GM12873 (cell line): ENCODE measurements at regions not wholly inside any gene's neighbourhood (a gene's known extent, or its start where the extent isn't known, plus 50 kb on each side); places are given as distances from the start of the nearest gene placed in this dataset.

Experiments used
- TF ChIP-seq, protein P1 (sequence below): IDR thresholded peaks from 2 replicates; pipeline ENCODE4 v1.5.1; 2012; ENCODE audit warnings: low read depth, mild to moderate bottlenecking, moderate library complexity, low read length, control low read depth; ENCODE audit not compliant: insufficient read depth; ENCODE audit errors: missing control alignments

DNA sequence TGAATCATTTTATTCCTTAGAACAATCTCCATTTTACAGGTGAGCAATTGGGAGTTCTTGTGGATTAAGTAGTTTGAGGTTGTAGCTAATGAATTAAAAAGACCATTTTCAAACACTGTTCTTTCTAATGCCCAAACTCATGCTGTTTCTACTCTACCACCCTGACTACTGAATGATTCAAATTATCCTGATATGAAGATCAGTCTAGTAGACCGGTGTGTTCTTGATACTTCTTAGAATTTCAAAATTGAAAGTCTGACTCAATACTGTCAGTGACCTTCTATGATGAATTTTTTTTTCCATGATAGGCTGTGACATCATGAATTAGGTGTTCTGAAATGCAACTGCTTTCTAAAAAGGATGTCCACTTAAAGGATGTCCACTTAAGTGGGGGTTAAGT, 515.5 kb downstream of the DMAC1 start:
- TF ChIP-seq, protein P1, sequence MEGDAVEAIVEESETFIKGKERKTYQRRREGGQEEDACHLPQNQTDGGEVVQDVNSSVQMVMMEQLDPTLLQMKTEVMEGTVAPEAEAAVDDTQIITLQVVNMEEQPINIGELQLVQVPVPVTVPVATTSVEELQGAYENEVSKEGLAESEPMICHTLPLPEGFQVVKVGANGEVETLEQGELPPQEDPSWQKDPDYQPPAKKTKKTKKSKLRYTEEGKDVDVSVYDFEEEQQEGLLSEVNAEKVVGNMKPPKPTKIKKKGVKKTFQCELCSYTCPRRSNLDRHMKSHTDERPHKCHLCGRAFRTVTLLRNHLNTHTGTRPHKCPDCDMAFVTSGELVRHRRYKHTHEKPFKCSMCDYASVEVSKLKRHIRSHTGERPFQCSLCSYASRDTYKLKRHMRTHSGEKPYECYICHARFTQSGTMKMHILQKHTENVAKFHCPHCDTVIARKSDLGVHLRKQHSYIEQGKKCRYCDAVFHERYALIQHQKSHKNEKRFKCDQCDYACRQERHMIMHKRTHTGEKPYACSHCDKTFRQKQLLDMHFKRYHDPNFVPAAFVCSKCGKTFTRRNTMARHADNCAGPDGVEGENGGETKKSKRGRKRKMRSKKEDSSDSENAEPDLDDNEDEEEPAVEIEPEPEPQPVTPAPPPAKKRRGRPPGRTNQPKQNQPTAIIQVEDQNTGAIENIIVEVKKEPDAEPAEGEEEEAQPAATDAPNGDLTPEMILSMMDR = no peak

DNA sequence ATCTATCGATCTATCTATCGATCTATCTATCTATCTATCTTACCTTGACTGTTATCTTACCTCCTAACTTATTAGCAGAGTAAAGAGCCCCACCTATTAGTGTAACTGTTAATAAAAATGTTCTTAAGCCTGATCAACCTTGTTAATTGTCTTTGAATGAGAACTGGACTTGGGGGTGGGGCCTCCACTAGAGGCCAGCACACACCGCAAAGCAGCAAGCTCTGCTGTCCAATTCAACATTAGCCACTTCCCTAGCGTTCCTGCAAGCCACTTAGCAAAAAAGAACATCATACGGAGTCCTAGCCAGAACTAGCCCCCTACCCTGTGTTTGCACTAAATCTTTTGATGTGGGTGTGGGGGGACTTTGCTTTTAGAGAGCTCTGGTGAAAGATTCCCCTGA, 515.8 kb downstream of the KDM4C start:
- TF ChIP-seq, protein P1 = no peak

DNA sequence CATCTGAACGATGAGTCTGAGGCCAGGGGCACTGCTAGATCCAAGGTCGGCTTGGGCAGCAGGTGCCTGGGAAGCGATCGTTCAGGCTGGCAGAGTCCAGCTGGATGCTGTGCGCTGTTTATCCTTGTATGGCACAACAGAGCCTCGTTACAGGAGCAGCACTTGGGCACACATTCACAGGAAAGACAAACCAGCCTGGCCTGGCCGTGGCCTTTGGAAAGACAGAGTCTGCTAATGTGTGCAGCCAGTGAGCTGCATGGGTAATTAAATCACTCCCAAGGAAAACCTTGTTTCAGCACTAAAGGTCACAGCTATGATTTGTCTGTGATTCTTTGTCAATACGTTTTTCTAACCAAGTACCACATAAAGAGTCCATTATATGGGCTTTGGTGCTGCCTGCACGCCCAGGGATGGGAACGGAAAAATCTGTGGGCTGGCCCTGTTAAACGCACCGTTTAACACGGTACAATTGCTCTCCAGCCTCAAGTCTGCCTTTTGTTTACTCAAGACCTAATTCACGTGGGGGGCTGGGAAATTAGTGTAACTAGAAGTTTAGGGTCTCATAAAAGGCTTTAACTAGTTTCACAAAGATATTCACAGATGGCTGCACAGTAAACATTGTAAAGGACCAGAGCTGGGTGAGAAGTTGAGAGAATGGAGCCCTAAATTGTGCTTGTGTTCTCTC, 509.3 kb downstream of the KDM4C start:
- TF ChIP-seq, protein P1 = no peak

DNA sequence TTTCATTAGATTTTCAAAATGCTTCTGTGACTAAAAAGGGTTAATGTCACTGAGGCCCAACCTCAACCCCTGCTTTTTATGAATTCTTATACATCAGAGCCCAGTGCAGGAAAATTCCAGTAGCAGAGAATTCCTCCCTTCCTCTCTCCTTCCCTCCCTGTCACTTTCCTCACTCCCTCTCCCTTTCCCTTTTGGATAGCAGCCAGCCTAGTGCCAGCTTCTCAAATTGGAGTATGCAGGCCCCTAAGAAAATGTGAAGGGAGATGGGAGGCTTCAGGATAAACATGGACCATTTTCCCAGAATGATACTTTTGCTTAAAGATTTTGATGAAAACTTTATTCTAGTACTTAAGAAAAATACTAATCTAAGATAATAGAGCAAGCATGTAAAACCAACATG, 507.4 kb downstream of the KDM4C start:
- TF ChIP-seq, protein P1 = no peak

DNA sequence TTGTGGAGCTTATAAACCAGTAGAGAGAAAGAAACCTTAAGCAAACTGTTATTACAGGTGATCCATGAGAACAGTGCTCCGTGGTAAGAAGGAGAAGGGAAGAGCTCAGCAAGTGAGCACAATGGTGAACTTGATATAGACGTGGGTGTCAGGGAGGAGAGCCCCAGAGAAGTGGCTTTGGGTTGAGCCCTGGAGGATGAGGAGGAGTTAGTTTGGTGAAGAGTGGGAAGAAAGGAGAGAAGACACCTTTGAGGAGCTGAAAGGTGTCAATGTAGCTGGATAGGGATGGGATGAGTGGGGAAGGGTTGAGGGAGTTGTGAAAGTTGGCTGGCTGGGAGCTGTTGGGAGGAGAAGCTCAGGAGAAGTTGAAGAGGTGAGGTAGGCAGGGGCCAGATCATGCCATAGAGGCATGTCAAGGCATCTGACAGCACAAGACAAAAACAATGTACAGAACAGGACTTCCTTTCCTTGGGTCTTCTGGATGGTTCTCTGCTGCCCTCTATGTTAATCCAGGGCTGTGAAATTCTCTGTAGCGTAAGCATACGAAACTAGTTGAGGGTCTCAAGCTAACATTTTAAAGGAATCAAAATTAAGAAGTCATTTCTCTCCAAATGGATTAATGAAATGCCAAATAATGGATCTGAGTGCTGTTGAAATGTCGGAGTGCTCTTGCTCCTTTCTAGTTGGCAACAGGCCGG, 501.9 kb downstream of the KDM4C start:
- TF ChIP-seq, protein P1 = peak; percentile 4

DNA sequence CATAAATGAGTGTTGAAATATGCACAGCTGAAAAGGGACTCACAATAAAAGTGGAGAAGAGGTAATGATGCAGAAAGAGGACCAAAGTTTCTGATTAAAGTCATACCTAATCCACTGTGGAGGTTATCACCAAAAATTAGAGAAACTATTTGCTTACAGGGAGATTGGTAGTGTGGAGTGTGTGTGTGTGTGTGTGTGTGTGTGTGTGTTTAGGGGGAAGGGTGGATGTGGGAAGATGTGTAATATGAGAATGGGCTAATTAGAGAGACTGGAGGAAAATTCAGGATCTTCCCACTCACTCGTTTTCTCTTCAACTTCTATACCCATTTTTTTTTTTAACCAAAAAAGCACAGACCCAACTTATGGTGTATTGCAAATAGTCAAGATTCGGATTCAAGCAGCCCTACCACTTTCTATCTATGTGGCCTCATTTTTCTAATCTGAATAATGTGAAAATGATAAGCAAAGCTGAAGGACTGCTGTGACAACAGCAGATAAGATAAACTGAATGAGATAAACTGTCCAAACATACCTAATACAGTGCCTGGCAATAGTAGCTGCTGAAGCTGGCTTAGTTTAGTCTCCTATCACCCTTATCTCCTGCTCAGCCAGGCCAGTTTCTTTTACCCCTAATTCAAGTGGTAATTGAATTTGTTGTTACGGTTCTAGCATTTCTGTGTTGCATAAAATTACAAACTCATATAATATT, 501.1 kb downstream of the KDM4C start:
- TF ChIP-seq, protein P1 = no peak

DNA sequence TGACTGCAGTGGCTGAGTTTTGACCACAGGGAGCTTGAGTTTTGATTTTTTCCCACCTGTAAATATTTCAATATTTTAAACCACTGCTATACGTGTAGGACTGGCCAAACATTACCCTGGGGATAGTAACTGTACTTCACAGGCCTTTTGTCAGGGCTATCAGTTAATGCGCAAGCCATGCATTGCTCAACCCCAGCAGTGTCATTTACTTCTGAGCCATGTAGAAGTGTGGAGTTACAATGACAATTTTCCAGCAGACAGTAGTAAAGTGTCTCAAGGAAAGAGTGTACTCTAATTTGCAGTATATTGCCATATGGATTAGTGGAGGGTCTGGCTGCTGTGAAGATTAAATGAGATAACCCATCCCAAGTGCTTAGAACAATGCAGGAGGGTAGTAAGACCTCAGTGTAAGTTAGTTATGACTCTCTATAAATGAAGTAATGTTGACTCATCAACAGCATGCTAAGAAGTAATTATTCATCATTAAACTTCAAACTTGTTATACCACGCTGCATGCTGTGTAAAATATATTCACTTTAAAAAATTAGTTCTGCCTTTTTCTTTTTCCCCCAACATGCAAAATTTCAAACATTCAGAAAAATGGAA, 489.2 kb downstream of the KDM4C start:
- TF ChIP-seq, protein P1 = no peak
